OCI-LY1 (cell line): ENCODE measurements at regions not wholly inside any gene's neighbourhood (a gene's known extent, or its start where the extent isn't known, plus 50 kb on each side); places are given as distances from the start of the nearest gene placed in this dataset.
"Not testable (repeated sequence)": the region's sequence is repeated elsewhere in the genome, so short reads cannot be mapped to it uniquely, and the experiment has no call there.

Source experiments
- CTCF ChIP-seq: fragments of 200-600 bp; sonication (generic), shearing (Covaris generic); IDR thresholded peaks from 2 replicates; pipeline ENCODE4 v1.5.1; 2017; ENCODE audit warnings: mild to moderate bottlenecking, antibody characterized with exemption, low read length, moderate library complexity, mixed read lengths
- EZH2 ChIP-seq: fragments of 200-600 bp; sonication (generic), shearing (Covaris generic); IDR thresholded peaks from 2 replicates; pipeline ENCODE4 v1.8.0; 2017; ENCODE audit warnings: borderline replicate concordance, mixed run types, mild to moderate bottlenecking, antibody characterized with exemption, low read length, moderate library complexity, mixed read lengths

GRCh38 chr5:159687892-159688291 lies 228.4 kb upstream of the ADRA1B start:
- not testable (repeated sequence) for TF ChIP-seq CTCF, EZH2
